NCI-H1092 (cell line): ENCODE measurements at regions not wholly inside any gene's neighbourhood (a gene's known extent, or its start where the extent isn't known, plus 50 kb on each side); places are given as distances from the start of the nearest gene placed in this dataset.

ENCODE experiments used
- DNase-seq: peaks from one replicate; lab custom pipeline; 2025; lab: John Stamatoyannopoulos, UW

DNA sequence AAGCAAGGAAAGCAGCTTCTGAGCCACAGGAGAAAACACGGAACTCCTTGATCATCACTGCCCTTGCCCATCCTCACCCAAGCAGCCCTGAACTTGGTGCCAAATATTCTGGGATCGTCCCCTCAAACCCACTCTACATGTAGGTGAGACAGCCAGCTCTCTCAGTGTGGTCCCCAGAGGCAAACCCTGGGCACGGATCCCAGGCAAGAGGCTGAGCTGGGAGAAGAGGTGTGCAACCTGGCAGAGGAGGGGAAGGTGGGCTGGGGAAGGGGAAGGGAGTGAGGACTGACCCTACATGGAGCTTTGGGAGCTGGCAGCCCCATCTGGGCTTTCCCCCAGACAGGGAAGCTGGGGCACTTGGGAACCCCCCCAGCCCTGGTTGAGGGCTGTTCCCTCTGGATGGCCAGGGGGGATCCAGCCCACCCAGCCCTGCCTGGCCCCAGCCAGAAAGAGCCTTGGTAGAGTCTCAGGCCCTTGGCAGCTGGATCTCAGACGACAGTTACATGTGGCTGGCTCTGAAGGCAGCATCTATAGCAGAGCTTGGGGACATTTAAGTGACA lies 186.2 kb upstream of the CST7 start:
- no peak for DNase-seq

DNA sequence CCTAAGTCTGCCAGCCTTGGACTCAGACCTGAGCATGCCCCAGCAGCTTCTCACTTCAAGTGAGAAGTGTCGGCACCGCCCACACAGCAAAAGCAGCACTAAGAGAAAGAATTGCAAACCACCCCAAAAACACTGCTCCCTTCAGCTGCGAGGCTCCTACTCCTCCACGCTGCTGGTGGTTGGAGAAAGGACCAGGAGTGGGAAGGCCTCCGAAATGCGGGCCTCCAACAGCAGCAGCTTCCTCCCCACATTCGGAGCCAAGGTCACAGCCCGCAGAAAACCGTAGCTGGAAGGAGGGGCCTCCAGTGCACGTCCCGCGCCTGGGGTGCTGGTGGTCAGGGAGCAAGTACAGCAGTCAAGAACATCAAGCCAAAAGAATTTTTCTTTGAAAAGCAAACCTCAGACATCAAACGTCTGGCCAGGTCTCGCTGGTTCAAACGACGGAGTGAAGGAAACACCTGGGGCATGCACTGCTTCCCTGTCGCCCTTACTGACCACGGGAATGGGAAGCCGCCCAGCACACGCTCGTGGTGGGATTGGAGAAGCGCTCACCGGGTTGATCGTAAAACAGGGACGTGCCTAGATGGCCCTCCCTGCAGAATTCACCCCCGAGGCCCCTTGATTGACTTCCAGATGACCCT lies 185.6 kb upstream of the CST7 start:
- DNase-seq, result no peak

- no peak for DNase-seq
Measured at GRCh38 chr20:24764027-24764793, 184.9 kb upstream of the CST7 start.

DNA sequence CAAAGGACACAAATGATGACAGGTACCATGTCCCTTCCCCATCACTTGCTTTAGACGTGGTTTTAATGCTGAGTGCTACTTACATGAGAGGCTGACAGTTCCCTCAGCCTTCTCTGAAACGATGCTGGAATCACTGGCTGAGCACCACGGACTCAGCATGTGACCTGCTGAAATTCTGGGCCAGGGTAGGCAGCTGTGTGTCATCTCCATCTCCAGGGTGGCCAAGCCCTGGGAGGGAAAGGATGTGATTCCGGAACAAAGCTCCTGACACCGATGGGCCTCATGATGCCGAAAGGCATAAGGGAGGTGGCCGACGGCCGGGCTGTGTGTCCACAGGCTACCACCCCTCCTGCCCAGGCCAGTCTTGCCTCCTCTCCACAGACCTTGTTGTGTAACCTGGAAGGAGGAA lies 184.3 kb upstream of the CST7 start:
- no peak for DNase-seq

DNA sequence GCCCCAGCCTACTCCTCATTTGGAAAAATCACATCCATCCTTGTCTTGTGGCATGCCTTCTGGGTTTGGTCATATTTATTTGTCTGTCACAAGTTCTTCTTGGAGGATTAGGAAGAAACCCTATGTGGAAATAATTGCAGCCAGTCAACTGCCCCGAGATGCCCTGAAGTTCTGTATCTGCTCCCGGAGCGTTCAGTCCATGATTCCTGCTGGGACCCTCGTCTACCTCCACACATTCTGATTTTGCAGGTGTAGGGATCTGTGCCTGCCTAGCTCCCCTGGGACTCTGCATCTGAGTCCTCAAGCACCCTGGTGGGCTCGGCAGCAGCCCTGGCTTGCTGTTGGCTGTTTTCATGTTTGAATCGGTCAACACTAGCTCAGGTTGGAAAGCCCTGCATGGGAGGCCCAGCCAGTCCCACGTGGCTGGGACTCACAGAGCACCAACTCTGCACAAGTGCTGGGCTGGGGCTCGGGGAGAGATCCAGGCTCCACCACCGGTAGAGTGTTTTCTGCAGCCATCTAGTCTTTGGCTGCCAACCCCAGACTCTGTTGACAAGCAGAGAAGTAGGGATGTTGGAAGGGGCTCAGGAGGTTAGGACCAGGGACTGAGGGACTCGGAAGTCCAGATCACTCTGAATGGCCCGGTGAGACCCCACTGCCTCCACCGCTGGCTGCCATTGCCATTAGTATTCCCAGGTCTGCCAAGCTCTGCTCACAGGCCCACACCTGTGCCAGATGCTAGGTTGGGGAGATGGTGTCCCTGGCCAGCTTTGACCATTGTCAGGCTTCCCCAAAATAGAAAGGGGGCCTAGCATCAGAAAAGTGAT lies 183.5 kb upstream of the CST7 start:
- no peak for DNase-seq

GRCh38 chr20:24766143-24766527 lies 182.9 kb upstream of the CST7 start:
- DNase-seq, result no peak

GRCh38 chr20:24766826-24767622 lies 182.0 kb upstream of the CST7 start:
- no peak for DNase-seq

DNA sequence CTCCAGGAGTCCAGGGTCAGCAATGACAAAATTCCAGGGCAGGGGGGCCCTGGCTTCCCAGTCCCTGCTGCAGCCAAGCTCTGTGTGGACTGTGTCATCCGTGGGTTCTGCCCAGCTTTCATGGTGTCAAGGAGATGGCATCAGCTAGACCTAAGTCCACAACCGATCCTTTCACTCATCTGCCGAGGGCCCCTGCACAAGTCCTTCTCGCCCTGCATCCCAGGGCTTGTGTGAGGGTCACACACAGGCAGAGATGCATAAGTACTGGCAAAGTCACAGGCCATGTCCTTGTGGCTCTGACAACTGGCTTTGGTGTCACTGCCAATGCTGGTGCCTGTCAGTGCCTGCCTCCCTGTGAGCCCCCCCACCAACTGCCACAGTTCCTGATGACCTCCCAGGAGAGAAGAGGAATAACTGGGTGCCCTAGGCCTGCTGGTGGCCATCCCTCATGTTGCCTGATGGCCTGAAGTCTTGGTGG lies 181.4 kb upstream of the CST7 start:
- DNase-seq, result no peak

DNA sequence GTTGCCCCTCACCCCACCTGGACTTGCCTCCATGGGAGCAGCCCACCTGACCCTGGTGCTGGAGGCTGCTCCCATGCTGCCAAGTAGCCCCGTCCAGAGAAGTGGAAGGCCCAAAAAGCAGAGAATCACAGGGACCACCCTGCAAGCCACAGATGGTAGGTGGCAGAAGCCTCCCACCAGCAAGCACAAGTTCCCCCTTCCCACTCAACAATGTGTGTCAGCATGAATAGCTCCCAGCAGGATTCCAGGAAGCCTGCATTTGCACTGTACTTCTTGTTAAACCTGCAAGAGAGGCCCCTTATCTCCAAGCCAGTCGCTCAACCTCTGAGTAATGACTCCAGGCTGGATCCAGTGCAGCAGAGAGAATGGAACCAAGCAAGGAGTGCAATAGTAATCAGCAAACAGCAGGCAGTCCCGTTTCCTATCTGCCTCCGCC lies 180.8 kb upstream of the CST7 start:
- DNase-seq, result no peak

DNA sequence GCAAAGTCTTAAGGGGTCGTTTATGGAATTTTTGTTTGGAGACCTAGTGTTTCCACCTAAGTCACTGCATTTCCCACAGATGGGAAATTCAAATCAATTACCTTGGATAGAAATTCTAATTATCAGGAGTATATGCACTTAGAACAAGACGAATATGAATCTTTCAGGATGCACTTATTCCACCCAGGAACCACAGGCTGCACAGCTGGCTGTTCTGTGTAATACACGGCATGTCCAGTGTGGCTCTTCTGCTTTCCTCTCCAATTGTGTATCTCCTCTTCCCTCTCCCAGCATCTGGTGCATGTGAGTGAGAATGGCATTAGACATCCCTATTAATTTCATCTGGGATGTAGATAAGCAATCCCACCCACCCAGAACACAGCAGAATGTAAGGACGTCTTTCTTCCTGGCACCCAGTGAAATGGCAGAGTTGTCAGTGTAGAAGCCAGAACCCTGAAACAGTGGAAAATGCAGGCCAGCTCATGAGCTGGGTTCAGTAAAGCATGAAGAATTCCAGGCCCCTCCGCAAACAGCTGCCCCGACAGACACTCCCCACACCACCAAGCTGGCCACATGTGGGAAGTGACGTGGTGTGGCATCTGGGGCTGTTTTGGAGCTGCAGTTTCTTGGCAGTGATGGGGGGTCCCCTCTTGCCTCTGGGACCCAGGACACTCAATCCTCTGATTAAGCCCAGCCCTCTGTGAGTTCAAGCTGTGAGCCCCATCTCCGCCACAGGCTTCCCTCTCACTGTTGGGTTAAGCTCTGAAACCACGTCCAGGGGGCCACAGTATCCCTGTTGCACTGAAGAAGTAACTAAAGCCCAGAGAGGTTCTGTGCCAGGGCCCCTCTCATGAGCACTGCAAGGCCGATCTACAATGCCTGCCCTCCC lies 180.1 kb upstream of the CST7 start:
- no peak for DNase-seq

DNA sequence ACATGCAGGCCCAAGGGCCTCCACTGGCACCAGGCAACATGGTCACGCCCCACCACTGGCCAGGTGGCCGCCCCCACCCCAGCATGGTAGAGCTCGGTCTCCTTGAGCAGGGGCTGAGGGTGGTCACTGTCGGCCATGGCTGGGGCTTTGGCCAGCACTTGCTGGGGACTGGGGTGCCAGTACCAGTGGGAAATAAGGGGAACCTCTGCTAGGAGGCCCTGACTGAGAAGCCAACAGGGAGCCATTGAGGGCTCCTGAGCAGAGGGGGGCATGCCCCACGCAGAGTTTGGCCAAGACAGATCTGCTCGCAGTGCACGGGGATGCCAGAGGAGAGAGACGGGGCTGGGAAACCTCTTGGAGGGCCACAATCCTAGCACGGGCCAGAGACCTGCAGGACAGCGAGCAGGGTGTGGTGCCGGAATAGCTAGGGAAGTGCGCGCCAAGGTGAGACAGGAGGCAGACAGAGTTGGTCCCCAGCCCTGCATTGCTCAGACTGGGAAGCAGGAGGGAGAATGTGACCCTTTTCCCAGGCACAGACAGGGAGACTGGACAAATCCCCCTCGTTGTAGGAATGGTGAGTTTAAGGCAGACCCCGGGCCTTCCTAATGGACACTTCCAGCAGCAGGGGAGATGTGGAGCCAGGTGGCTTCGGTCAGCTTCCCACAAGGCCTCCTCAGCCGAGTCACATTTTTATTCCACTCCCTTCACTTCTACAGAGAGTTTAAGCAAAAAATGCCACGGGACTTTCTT lies 179.0 kb upstream of the CST7 start:
- DNase-seq, result no peak

GRCh38 chr20:24770628-24771541 lies 178.2 kb upstream of the CST7 start:
- no peak for DNase-seq

DNA sequence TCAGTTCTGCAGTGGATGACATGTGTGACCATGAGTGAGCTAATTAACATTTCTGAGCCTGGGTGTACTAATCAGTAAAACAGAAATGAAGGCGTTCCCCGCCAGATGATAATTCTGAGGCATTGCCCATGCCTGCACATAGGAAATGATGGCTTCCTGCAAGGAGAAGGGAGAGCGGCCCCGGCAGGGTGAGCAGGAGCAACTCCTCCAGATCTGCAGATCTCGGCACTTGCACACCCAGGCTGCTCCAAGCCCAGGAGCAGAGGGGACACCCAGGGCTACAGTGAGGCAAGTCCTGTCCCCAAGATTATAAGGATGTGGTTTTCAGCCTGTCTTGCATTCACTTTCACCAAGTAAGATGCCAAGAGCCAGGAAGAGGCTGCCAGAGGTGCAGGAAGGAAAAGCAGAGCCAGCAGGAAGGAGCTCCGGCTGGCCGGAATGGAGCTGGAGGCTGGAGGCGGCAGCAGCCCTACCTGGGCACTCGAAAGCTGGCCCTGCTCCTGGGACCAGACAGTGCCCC lies 177.5 kb upstream of the CST7 start:
- DNase-seq, result no peak

DNA sequence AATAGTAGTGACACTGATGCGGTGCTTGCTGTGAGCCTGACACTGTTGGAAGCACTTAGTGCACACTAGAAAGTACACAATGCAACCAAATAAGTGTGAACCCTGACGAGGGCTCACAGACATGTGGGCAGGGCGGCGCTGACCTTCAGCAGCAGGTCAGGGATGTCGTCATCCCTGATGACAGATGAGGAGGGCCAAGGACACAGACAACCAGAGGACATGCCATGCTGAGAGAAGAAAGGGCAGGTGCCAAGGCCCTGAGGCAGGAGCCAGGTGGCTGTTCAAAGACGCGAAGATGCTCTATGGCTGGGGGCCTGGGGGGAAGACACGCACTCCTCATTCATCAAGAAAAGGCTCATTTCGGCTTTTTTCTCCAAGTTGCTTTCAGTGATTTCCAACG lies 176.4 kb upstream of the CST7 start:
- no peak for DNase-seq

- no peak for DNase-seq
Measured at GRCh38 chr20:24773168-24773567, 175.9 kb upstream of the CST7 start.

DNA sequence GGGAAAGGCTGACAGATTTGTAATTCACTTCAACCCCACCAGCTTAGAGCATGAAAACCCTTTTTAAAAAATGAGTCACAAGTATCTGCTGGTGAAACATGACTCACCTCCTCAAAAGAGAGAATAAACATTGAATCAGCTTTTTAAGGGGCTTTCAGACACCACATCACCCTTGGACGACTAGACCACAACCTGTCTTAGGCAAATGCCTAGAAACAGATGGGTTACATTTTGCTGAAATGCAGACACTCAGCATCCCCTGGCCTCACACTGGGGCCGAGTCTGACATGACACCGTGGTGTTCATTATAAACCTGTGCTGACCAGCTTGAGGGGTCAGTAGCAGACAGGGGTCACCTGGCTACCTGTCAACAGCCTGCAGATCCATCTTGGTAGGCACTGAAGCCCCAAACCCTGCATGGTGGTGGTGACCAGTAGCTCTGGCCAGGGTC lies 175.3 kb upstream of the CST7 start:
- DNase-seq, result no peak

DNA sequence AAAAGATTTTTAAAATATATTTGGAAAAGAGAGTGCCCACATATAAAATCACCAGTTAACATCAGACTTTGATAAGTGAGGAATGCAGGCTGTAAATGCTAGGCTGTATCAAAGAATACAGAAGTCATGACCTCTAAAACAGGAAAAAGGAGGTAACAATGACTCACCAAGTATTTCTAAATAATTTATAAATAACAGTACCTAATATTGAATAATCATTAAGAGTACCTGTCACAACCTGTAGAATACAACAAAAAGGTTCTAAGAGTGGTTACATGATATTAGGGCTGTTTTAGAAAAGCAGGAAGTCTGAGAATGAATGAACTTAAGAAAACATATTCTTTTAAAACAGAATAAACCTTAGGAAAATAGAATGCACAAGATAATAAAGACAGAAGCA lies 173.1 kb upstream of the CST7 start:
- no peak for DNase-seq

- DNase-seq, result no peak
Measured at GRCh38 chr20:24776755-24777271, 172.3 kb upstream of the CST7 start.
